Progenitor cell of endocrine pancreas (in vitro differentiated cells): ENCODE measurements at regions not wholly inside any gene's neighbourhood (a gene's known extent, or its start where the extent isn't known, plus 50 kb on each side); places are given as distances from the start of the nearest gene placed in this dataset.

Source experiments
- DNase-seq: peaks from one replicate; pipeline ENCODE4 v3.0.0; 2021; ENCODE audit warnings: low spot score; ENCODE audit not compliant: unreplicated experiment
- H3K27ac Mint-ChIP-seq: 2 replicates; pipeline ENCODE4 v1.8.0; 2021; ENCODE audit warnings: mild to moderate bottlenecking, moderate library complexity, mixed read lengths
- H3K27me3 Mint-ChIP-seq: 2 replicates; pipeline ENCODE4 v1.8.0; 2021; ENCODE audit warnings: mixed read lengths
- H3K36me3 Mint-ChIP-seq: 2 replicates; pipeline ENCODE4 v1.8.0; 2022; ENCODE audit warnings: mixed read lengths; ENCODE audit not compliant: insufficient read depth
- H3K4me1 Mint-ChIP-seq: 2 replicates; pipeline ENCODE4 v1.8.0; 2021; ENCODE audit warnings: low read depth, mixed read lengths
- H3K4me3 Mint-ChIP-seq: 2 replicates; pipeline ENCODE4 v1.8.0; 2021; ENCODE audit warnings: low read depth, mild to moderate bottlenecking, moderate library complexity, mixed read lengths
- H3K9me3 Mint-ChIP-seq: 2 replicates; pipeline ENCODE4 v1.8.0; 2021; ENCODE audit warnings: low read depth, mixed read lengths
- CTCF ChIP-seq: fragments of 200-600 bp; sonication (generic); IDR thresholded peaks from one replicate; pipeline ENCODE4 v1.5.0; 2021; ENCODE audit warnings: antibody characterized with exemption, mild to moderate bottlenecking; ENCODE audit not compliant: unreplicated experiment

- no peaks in the 10 kb centered on the region for H3K27me3 Mint-ChIP-seq
- H3K36me3 Mint-ChIP-seq = peaks cover 5% of the 10 kb centered on the region
- H3K4me1 Mint-ChIP-seq = peaks cover 25% of the 10 kb centered on the region
- H3K9me3 Mint-ChIP-seq = peaks cover 13% of the 10 kb centered on the region
- DNase-seq = no peak
- no peak for TF ChIP-seq CTCF
- H3K4me3 Mint-ChIP-seq = no peak overlapping the region
- no peak overlapping the region for H3K27ac Mint-ChIP-seq
These were observed 770.3 kb downstream of the TYW1 start for GRCh38 chr7:67766906-67767410.

- Mint-ChIP-seq H3K27me3 (peaks cover 6% of the 10 kb centered on the region), H3K4me3 (no peak overlapping the region), H3K9me3 (peaks cover 4% of the 10 kb centered on the region), H3K4me1 (peaks cover 17% of the 10 kb centered on the region), H3K27ac (no peak overlapping the region), H3K36me3 (peaks cover 2% of the 10 kb centered on the region)
- no peak for TF ChIP-seq CTCF
- DNase-seq = no peak
These were observed 775.4 kb downstream of the TYW1 start for GRCh38 chr7:67771846-67772605.

- H3K4me3 Mint-ChIP-seq = no peak overlapping the region
- no peak for TF ChIP-seq CTCF
- peaks cover 18% of the 10 kb centered on the region for H3K4me1 Mint-ChIP-seq
- H3K36me3 Mint-ChIP-seq = no peaks in the 10 kb centered on the region
- H3K27me3 Mint-ChIP-seq = peaks cover 6% of the 10 kb centered on the region
- no peak overlapping the region for H3K27ac Mint-ChIP-seq
- H3K9me3 Mint-ChIP-seq = no peaks in the 10 kb centered on the region
- DNase-seq = no peak
These were observed 776.4 kb downstream of the TYW1 start for GRCh38 chr7:67773081-67773480.

GRCh38 chr7:67777119-67777518, 780.5 kb downstream of the TYW1 start:
- DNase-seq = no peak
- H3K9me3 Mint-ChIP-seq = no peaks in the 10 kb centered on the region
- peaks cover 12% of the 10 kb centered on the region for H3K4me1 Mint-ChIP-seq
- H3K36me3 Mint-ChIP-seq = no peaks in the 10 kb centered on the region
- peak overlapping the region; percentile 85 for H3K27ac Mint-ChIP-seq
- no peak for TF ChIP-seq CTCF
- no peak overlapping the region for H3K4me3 Mint-ChIP-seq
- peaks cover 6% of the 10 kb centered on the region for H3K27me3 Mint-ChIP-seq

- DNase-seq = no peak
- no peak for TF ChIP-seq CTCF
- Mint-ChIP-seq H3K9me3 (no peaks in the 10 kb centered on the region), H3K27ac (no peak overlapping the region), H3K4me1 (peaks cover 2% of the 10 kb centered on the region), H3K36me3 (no peaks in the 10 kb centered on the region), H3K27me3 (peaks cover 3% of the 10 kb centered on the region), H3K4me3 (no peak overlapping the region)
These were observed 785.2 kb downstream of the TYW1 start for GRCh38 chr7:67781841-67782240.
